HCT116 (cell line): ENCODE measurements at regions not wholly inside any gene's neighbourhood (a gene's known extent, or its start where the extent isn't known, plus 50 kb on each side); places are given as distances from the start of the nearest gene placed in this dataset.

Experiments
- ATAC-seq: fragments of 200-7000 bp; cut with Tn5 transposase; 2 replicates; pipeline ENCODE4 v1.9.1; 2020; ENCODE audit warnings: mild to moderate bottlenecking, moderate library complexity
- BruUV-seq: library from RNA; stranded (reverse); fragments of 400-500 nt; replicated peaks from 2 replicates; lab custom pipeline; 2021; lab: Mats Ljungman, UMichigan
- CTCF ChIA-PET: fragments of 300-600 bp; sonication (Branson Sonifier 250); formaldehyde crosslinking; loops from one replicate; lab custom pipeline; 2021; ENCODE audit warnings: antibody characterized with exemption; lab: Charles Lee
- POLR2A ChIA-PET: fragments of 300-600, 350-600 bp; sonication (Branson Sonifier 250); formaldehyde crosslinking; loops from one replicate; lab custom pipeline; 2021; ENCODE audit warnings: antibody characterized with exemption; lab: Charles Lee
- RAD21 ChIA-PET, 2 experiments: fragments of 300-600 bp; sonication (Branson Sonifier 250); formaldehyde crosslinking; loops; one replicate each; lab custom pipeline; 2023; ENCODE audit warnings: low total read pairs in 2 of 2; ENCODE audit not compliant: uncharacterized antibody in 2 of 2, unreplicated experiment in 2 of 2, low non-redundant PET in 1 of 2; lab: Charles Lee
- DNase-seq: peaks from one replicate; pipeline ENCODE4 v3.0.0-alpha.2; 2010; ENCODE audit warnings: low read depth, low spot score
- H2AFZ ChIP-seq: fragments of 200-600 bp; shearing (Covaris generic), sonication (generic); 2 replicates; pipeline ENCODE4 v1.6.1; 2017; ENCODE audit warnings: low read depth, mixed run types, mixed read lengths, antibody characterized with exemption, low read length; ENCODE audit not compliant: poor library complexity, severe bottlenecking
- H3K27ac ChIP-seq: 2 replicates; pipeline ENCODE4 v1.5.1; 2012; ENCODE audit warnings: low read depth, low read length
- H3K27me3 ChIP-seq: fragments of 200-600 bp; sonication (generic); 2 replicates; pipeline ENCODE4 v1.6.1; 2016; ENCODE audit warnings: mixed run types, low read length, mixed read lengths; ENCODE audit not compliant: insufficient read depth
- H3K36me3 ChIP-seq, 2 experiments: fragments of 200-500 bp in 1 of 2; fragments of 200-600 bp in 1 of 2; sonication (Bioruptor generic) in 1 of 2; sonication (generic) in 1 of 2; 2 replicates each; pipeline versions ENCODE4 v1.5.1 to v1.6.1; 2014 to 2016; ENCODE audit warnings: low read length in 2 of 2, inconsistent platforms in 1 of 2, mixed read lengths in 1 of 2, mixed run types in 1 of 2; ENCODE audit not compliant: insufficient read depth in 2 of 2, control insufficient read depth in 1 of 2
- H3K4me1 ChIP-seq, 2 experiments: fragments of 200-600 bp in 1 of 2; sonication (generic) in 1 of 2; 2 replicates each; pipeline versions ENCODE4 v1.5.1 to v1.6.1; 2012 to 2017; ENCODE audit warnings: low read length in 2 of 2, inconsistent platforms in 1 of 2, mild to moderate bottlenecking in 1 of 2, mixed read lengths in 1 of 2, mixed run types in 1 of 2, moderate library complexity in 1 of 2; ENCODE audit not compliant: insufficient read depth in 2 of 2, control insufficient read depth in 1 of 2
- H3K4me2 ChIP-seq: fragments of 200-600 bp; sonication (generic); 2 replicates; pipeline ENCODE4 v1.6.1; 2017; ENCODE audit warnings: mixed run types, low read length, mixed read lengths
- H3K4me3 ChIP-seq, 2 experiments: fragments of 200-600 bp in 1 of 2; sonication (generic) in 1 of 2; replicated peaks in 1 of 2; 2 replicates each; pipeline ENCODE4 v1.5.1; 2011 to 2016; ENCODE audit warnings: low read length in 2 of 2, control low read depth in 1 of 2, low read depth in 1 of 2, mild to moderate bottlenecking in 1 of 2, mixed read lengths in 1 of 2, mixed run types in 1 of 2
- H3K79me2 ChIP-seq: fragments of 200-600 bp; sonication (generic); 2 replicates; pipeline ENCODE4 v1.6.1; 2017; ENCODE audit warnings: mild to moderate bottlenecking, mixed run types, low read length, moderate library complexity, mixed read lengths; ENCODE audit not compliant: insufficient read depth
- H3K9ac ChIP-seq: fragments of 200-600 bp; sonication (generic); 2 replicates; pipeline ENCODE4 v1.6.1; 2016; ENCODE audit warnings: low read length, mixed read lengths
- H3K9me2 ChIP-seq: fragments of 200-600 bp; sonication (generic), shearing (Covaris generic); 2 replicates; pipeline ENCODE4 v1.6.1; 2017; ENCODE audit warnings: mixed run types, mild to moderate bottlenecking, moderate library complexity; ENCODE audit not compliant: insufficient read depth
- H3K9me3 ChIP-seq, 2 experiments: fragments of 200-500 bp in 1 of 2; fragments of 200-600 bp in 1 of 2; sonication (Bioruptor generic) in 1 of 2; sonication (generic) in 1 of 2; 2 replicates each; pipeline ENCODE4 v1.6.1; 2014 to 2017; ENCODE audit warnings: low read length in 2 of 2, mixed read lengths in 2 of 2, inconsistent platforms in 1 of 2, low read depth in 1 of 2, mild to moderate bottlenecking in 1 of 2, mixed run types in 1 of 2, moderate library complexity in 1 of 2; ENCODE audit not compliant: control insufficient read depth in 1 of 2, insufficient read depth in 1 of 2
- H4K20me1 ChIP-seq: fragments of 200-600 bp; sonication (generic), shearing (Covaris generic); 2 replicates; pipeline ENCODE4 v1.6.1; 2017; ENCODE audit warnings: mixed run types, mild to moderate bottlenecking, moderate library complexity; ENCODE audit not compliant: insufficient read depth
- ATF3 ChIP-seq: IDR thresholded peaks from 2 replicates; pipeline ENCODE4 v1.6.1; 2012
- CBX3 ChIP-seq: IDR thresholded peaks from 2 replicates; pipeline ENCODE4 v1.6.1; 2012; ENCODE audit warnings: low read depth
- EGR1 ChIP-seq: IDR thresholded peaks from 2 replicates; pipeline ENCODE4 v1.6.1; 2012; ENCODE audit warnings: low read depth
- EZH2 ChIP-seq: fragments of 200-600 bp; sonication (generic); IDR thresholded peaks from 2 replicates; pipeline ENCODE4 v1.6.1; 2017; ENCODE audit warnings: antibody characterized with exemption, mixed run types
- EZH2phosphoT487 ChIP-seq: fragments of 200-600 bp; IDR thresholded peaks from 2 replicates; pipeline ENCODE4 v1.6.1; 2018; ENCODE audit warnings: antibody characterized with exemption, borderline replicate concordance
- FOSL1 ChIP-seq: IDR thresholded peaks from 2 replicates; pipeline ENCODE4 v1.6.1; 2012; ENCODE audit warnings: low read depth
- JUND ChIP-seq: IDR thresholded peaks from 2 replicates; pipeline ENCODE4 v1.6.1; 2012
- POLR2A ChIP-seq: IDR thresholded peaks from 2 replicates; pipeline ENCODE4 v1.7.0; 2011; ENCODE audit warnings: borderline replicate concordance; ENCODE audit not compliant: insufficient read depth, insufficient read length; ENCODE audit errors: extremely low read depth
- POLR2AphosphoS5 ChIP-seq: IDR thresholded peaks from 2 replicates; pipeline ENCODE4 v1.6.1; 2011; ENCODE audit warnings: mild to moderate bottlenecking, low read depth, low read length, moderate library complexity
- RAD21 ChIP-seq: IDR thresholded peaks from 2 replicates; pipeline ENCODE4 v1.6.1; 2012; ENCODE audit warnings: low read depth, mild to moderate bottlenecking
- TCF7L2 ChIP-seq: IDR thresholded peaks from 2 replicates; pipeline ENCODE4 v1.7.0; 2011; ENCODE audit warnings: borderline replicate concordance, inconsistent platforms; ENCODE audit not compliant: insufficient read depth, insufficient read length; ENCODE audit errors: extremely low read depth
- YY1 ChIP-seq: IDR thresholded peaks from 2 replicates; pipeline ENCODE4 v1.6.1; 2011; ENCODE audit warnings: low read length, low read depth, moderate library complexity, mild to moderate bottlenecking; ENCODE audit not compliant: insufficient replicate concordance; ENCODE audit errors: extremely low read depth
- ZFX ChIP-seq: fragments of 450-650 bp; IDR thresholded peaks from 2 replicates; pipeline ENCODE4 v1.6.1; 2017
- ZNF274 ChIP-seq: fragments of 200-500 bp; sonication (Bioruptor generic); IDR thresholded peaks from 2 replicates; pipeline ENCODE4 v1.6.1; 2014; ENCODE audit warnings: mild to moderate bottlenecking, low read depth, low read length, inconsistent platforms
- intact Hi-C: fragments of 100-400 bp; cut with micrococcal nuclease; formaldehyde crosslinking; loops from 2 replicates; pipeline ENCODE4 v1.10.0; 2022
- TF ChIP-seq, protein P1 (sequence below): IDR thresholded peaks from 2 replicates; pipeline ENCODE4 v1.6.1; 2011; ENCODE audit warnings: mild to moderate bottlenecking, low read length, moderate library complexity; ENCODE audit not compliant: insufficient replicate concordance; ENCODE audit errors: extremely low read depth
- TF ChIP-seq, protein P2 (sequence below): IDR thresholded peaks from 2 replicates; pipeline ENCODE4 v1.6.1; 2012

DNA sequence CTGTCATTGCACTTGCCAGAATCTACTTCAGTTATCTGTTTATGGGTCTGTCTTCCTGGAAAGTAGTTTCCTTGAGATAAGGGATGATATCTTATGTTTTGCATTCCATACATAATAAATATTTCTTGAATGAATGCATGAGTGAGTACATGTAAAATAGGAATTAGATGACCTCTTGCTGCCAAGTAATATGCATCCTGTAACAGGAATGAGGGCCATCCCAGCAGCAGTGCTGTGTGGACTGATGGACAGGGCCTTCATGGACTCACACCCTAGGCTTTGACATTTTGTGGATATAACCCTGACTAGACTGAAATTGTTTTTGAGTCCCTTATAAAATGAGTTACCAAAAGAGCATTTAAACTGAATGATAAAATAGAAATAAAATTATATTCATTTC is 77.2 kb upstream of the NEIL3 start:
- no TSS peak for BruUV-seq
- Histone ChIP-seq H3K79me2 (no peaks in the 10 kb centered on the region), H3K9ac (no peak overlapping the region), H3K4me1 (no peaks in the 10 kb centered on the region), H4K20me1 (no peaks in the 10 kb centered on the region), H3K27me3 (no peaks in the 10 kb centered on the region), H3K4me2 (no peak overlapping the region), H3K9me3 (no peaks in the 10 kb centered on the region), H3K4me3 (no peak overlapping the region), H2AFZ (no peak overlapping the region), H3K27ac (no peak overlapping the region), H3K9me2 (no peaks in the 10 kb centered on the region), H3K36me3 (no peaks in the 10 kb centered on the region)
- intact Hi-C loops = no loop called here
- ChIA-PET POLR2A (no interaction called here), RAD21 (no interaction called here), CTCF (no interaction called here)
- no peak for TF ChIP-seq ZFX
- no peak for TF ChIP-seq POLR2AphosphoS5
- TF ChIP-seq YY1 = no peak
- no peak for TF ChIP-seq CBX3
- no peak for TF ChIP-seq FOSL1
- no peak for TF ChIP-seq EGR1
- no peak for TF ChIP-seq ZNF274
- TF ChIP-seq ATF3 = no peak
- TF ChIP-seq TCF7L2 = no peak
- TF ChIP-seq JUND = no peak
- TF ChIP-seq, protein P1, sequence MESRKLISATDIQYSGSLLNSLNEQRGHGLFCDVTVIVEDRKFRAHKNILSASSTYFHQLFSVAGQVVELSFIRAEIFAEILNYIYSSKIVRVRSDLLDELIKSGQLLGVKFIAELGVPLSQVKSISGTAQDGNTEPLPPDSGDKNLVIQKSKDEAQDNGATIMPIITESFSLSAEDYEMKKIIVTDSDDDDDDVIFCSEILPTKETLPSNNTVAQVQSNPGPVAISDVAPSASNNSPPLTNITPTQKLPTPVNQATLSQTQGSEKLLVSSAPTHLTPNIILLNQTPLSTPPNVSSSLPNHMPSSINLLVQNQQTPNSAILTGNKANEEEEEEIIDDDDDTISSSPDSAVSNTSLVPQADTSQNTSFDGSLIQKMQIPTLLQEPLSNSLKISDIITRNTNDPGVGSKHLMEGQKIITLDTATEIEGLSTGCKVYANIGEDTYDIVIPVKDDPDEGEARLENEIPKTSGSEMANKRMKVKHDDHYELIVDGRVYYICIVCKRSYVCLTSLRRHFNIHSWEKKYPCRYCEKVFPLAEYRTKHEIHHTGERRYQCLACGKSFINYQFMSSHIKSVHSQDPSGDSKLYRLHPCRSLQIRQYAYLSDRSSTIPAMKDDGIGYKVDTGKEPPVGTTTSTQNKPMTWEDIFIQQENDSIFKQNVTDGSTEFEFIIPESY = no peak
- TF ChIP-seq, protein P2, sequence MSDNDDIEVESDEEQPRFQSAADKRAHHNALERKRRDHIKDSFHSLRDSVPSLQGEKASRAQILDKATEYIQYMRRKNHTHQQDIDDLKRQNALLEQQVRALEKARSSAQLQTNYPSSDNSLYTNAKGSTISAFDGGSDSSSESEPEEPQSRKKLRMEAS = no peak
- no peak for TF ChIP-seq RAD21
- no peak for TF ChIP-seq EZH2phosphoT487
- no peak for TF ChIP-seq EZH2
- no peak for TF ChIP-seq POLR2A
- no peak for ATAC-seq
- DNase-seq = no peak
